ENCODE measurements at regions not wholly inside any gene's neighbourhood (a gene's known extent, or its start where the extent isn't known, plus 50 kb on each side); places are given as distances from the start of the nearest gene placed in this dataset.

GRCh38 chr1:184292101-184292500, 94.7 kb upstream of the C1orf21 start:
- ATAC-seq = no peak

More at GRCh38 chr1:184292101-184292500, 94.7 kb upstream of the C1orf21 start:
- Histone ChIP-seq H3K36me3 (replicated peaks in 1 of 2; ENCODE audit: control insufficient read depth in 1 of 2, insufficient read depth in 2 of 2, low read length in 2 of 2) (no peaks in the 10 kb centered on the region), H3K27ac (ENCODE audit: extremely low read length, insufficient read depth, low read length) (no peak overlapping the region), H4K20me1 (ENCODE audit: insufficient read depth, low read length) (no peaks in the 10 kb centered on the region), H3K9ac (ENCODE audit: insufficient read depth, low read depth, low read length) (no peak overlapping the region), H3K4me1 (ENCODE audit: insufficient read depth, low read length) (no peaks in the 10 kb centered on the region), H2AFZ (ENCODE audit: low read length) (no peak overlapping the region), H3K27me3 (ENCODE audit: control insufficient read depth in 1 of 2, insufficient read depth in 2 of 2, low read length in 2 of 2) (no peaks in the 10 kb centered on the region), H3K4me3 (replicated peaks in 1 of 3; ENCODE audit: insufficient read depth in 1 of 3, low read depth in 2 of 3, low read length in 3 of 3) (no peak overlapping the region), H3K79me2 (ENCODE audit: insufficient read depth, low read length) (no peaks in the 10 kb centered on the region), H3K4me2 (ENCODE audit: low read depth, low read length) (no peak overlapping the region), H3K9me3 (ENCODE audit: low read length) (peaks cover 14% of the 10 kb centered on the region)
- in situ Hi-C loops (cut with HindIII; ENCODE audit: extremely low pct_ligation_motif_present, low pct_unique_long_range_greater_than_20kb) = no loop called here
- BruUV-seq (replicated peaks) = no TSS peak
- no peak for TF ChIP-seq ZNF660 (CRISPR knock-in tag; IDR thresholded peaks at IDR 0.05; ENCODE audit: borderline replicate concordance, low read depth)
- TF ChIP-seq NR2F1 (CRISPR knock-in tag; IDR thresholded peaks at IDR 0.05) = no peak
- no peak for TF ChIP-seq CREB1 (IDR thresholded peaks at IDR 0.05)
- no peak for TF ChIP-seq CREB1 (CRISPR knock-in tag; IDR thresholded peaks at IDR 0.05)
- TF ChIP-seq PHF8 (CRISPR knock-in tag; IDR thresholded peaks at IDR 0.05) = no peak
- TF ChIP-seq ZNF264 (CRISPR knock-in tag; IDR thresholded peaks at IDR 0.05) = no peak
- TF ChIP-seq ZNF543 (CRISPR knock-in tag; IDR thresholded peaks at IDR 0.05) = no peak
- TF ChIP-seq ZBED4 (CRISPR knock-in tag; IDR thresholded peaks at IDR 0.05; ENCODE audit: borderline replicate concordance) = no peak
- no peak for TF ChIP-seq ZNF709 (CRISPR knock-in tag; IDR thresholded peaks at IDR 0.05)
- no peak for TF ChIP-seq ZNF224 (CRISPR knock-in tag; IDR thresholded peaks at IDR 0.05)
- no peak for TF ChIP-seq RNF2 (conservative IDR thresholded peaks at IDR 0.05; ENCODE audit: low read depth)
- DNase-seq (ENCODE audit: low spot score) = no peak
- CTCF ChIA-PET (ENCODE audit: low intra/inter-chr PET ratio, low total read pairs) = no interaction called here
- POLR2A ChIA-PET = no interaction called here
- FAIRE-seq = no peak
- intact Hi-C loops (cut with micrococcal nuclease; ENCODE audit: unreplicated experiment) = no loop called here
- 16% methylated on average over 3 of the region's 3 CpGs for WGBS (ENCODE audit: low lambda C conversion rate)
